HepG2 (cell line): ENCODE measurements at regions not wholly inside any gene's neighbourhood (a gene's known extent, or its start where the extent isn't known, plus 50 kb on each side); places are given as distances from the start of the nearest gene placed in this dataset.

Experiments used
- DR1 ChIP-seq: sonication (generic); formaldehyde crosslinking; IDR thresholded peaks from 2 replicates; pipeline ENCODE4 v1.8.0; 2021; ENCODE audit warnings: mild to moderate bottlenecking, missing genetic modification reagents, inconsistent platforms
- EP300 ChIP-seq, 3 experiments: sonication (generic) in 1 of 3; formaldehyde crosslinking in 1 of 3; IDR thresholded peaks; 2 replicates each; pipeline versions ENCODE4 v1.5.1 to v1.6.1; 2011 to 2020; ENCODE audit warnings: low read depth in 2 of 3, low read length in 2 of 3, borderline replicate concordance in 1 of 3, improper control_type of control experiment in 1 of 3, mild to moderate bottlenecking in 1 of 3, missing genetic modification reagents in 1 of 3, moderate library complexity in 1 of 3
- FOXP1 ChIP-seq, 2 experiments: fragments of 450-650 bp in 1 of 2; IDR thresholded peaks; 2 replicates each; pipeline ENCODE4 v1.6.1; 2017 to 2018; ENCODE audit warnings: antibody characterized with exemption in 1 of 2
- GTF3A ChIP-seq: sonication (generic); formaldehyde crosslinking; conservative IDR thresholded peaks from 2 replicates; pipeline ENCODE4 v1.4.0; 2020; ENCODE audit warnings: mild to moderate bottlenecking, missing genetic modification reagents
- MYC ChIP-seq: sonication (generic); formaldehyde crosslinking; IDR thresholded peaks from 2 replicates; pipeline ENCODE4 v1.9.0; 2021; ENCODE audit warnings: missing genetic modification reagents, borderline replicate concordance
- POLR2G ChIP-seq: fragments of 200-400 bp; formaldehyde crosslinking; IDR thresholded peaks from 2 replicates; pipeline ENCODE4 v1.6.1; 2018; ENCODE audit warnings: mild to moderate bottlenecking, low read depth, low read length, moderate library complexity
- RBM22 ChIP-seq: fragments of 200-400 bp; formaldehyde crosslinking; optimal IDR thresholded peaks from 2 replicates; pipeline ENCODE3; 2017; ENCODE audit warnings: mild to moderate bottlenecking, low read length, moderate library complexity
- ZNF12 ChIP-seq: sonication (generic); formaldehyde crosslinking; IDR thresholded peaks from 2 replicates; pipeline ENCODE4 v1.5.0; 2020; ENCODE audit warnings: missing genetic modification reagents
- TF ChIP-seq, protein P1 (sequence below): sonication (generic); formaldehyde crosslinking; IDR thresholded peaks from 2 replicates; pipeline ENCODE4 v1.5.0; 2020; ENCODE audit warnings: missing genetic modification reagents, mild to moderate bottlenecking, borderline replicate concordance
- TF ChIP-seq, protein P2 (sequence below): sonication (generic); formaldehyde crosslinking; IDR thresholded peaks from 2 replicates; pipeline ENCODE4 v1.4.0; 2020; ENCODE audit warnings: missing genetic modification reagents
- TF ChIP-seq, protein P3 (sequence below): sonication (generic); formaldehyde crosslinking; IDR thresholded peaks from 2 replicates; pipeline ENCODE4 v1.4.0; 2020; ENCODE audit warnings: missing genetic modification reagents, mild to moderate bottlenecking, borderline replicate concordance
- TF ChIP-seq, protein P4 (sequence below): sonication (generic); formaldehyde crosslinking; IDR thresholded peaks from 2 replicates; pipeline ENCODE4 v1.4.0; 2020; ENCODE audit warnings: missing genetic modification reagents, borderline replicate concordance
- TF ChIP-seq, protein P5 (sequence below): sonication (generic); formaldehyde crosslinking; IDR thresholded peaks from 2 replicates; pipeline ENCODE4 v1.8.0; 2022; ENCODE audit warnings: mild to moderate bottlenecking, missing genetic modification reagents; ENCODE audit not compliant: insufficient replicate concordance
- TF ChIP-seq, protein P6 (sequence below): sonication (generic); formaldehyde crosslinking; conservative IDR thresholded peaks from 2 replicates; pipeline ENCODE4 v1.4.0; 2020; ENCODE audit warnings: mild to moderate bottlenecking, missing genetic modification reagents, moderate library complexity

DNA sequence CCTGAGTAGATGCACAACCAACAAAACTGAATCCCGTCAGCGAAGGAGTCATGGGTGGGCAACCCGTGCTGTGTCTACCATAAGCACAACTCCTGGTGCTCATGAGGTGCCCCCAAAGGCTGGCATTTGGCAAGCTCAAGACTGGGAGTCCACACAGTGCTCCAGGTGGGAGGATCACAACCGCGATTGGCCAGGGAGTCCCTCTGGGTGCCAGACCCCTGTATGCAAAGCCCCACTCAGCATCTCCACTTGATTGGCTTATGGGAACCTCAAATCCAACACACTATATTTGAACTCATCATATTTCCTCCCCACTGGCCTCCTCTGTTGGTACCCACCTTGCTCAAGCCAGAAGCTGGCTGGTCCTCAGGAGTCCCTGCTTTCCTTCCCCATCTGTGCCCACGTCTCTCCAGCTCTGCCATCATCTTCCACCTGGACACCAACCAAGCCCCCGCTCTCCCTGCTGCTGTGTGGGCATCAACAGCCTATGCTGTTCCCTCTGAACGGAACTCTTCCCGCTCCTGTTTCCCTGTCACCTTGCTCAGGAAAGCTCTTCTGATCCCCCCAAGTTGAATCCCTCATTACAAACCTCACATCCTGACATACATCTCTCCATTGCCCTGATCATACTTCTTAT is 142.3 kb upstream of the PTPN1 start (continued):
- TF ChIP-seq, protein P1, sequence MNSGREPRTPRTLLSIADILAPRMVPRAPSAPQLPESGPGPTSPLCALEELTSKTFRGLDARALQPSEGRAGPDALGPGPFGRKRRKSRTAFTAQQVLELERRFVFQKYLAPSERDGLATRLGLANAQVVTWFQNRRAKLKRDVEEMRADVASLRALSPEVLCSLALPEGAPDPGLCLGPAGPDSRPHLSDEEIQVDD (CRISPR knock-in tag) = 0 out of 2 replicates have a peak, but pooled peaks have one; percentile 40
- no peak for TF ChIP-seq DR1 (CRISPR knock-in tag)
- TF ChIP-seq POLR2G = no peak
- TF ChIP-seq RBM22 = no peak
- TF ChIP-seq EP300 (IDR thresholded peaks at IDR 0.05; ENCODE audit: low read depth in 2 of 2, low read length in 2 of 2) = no peak
- 0 out of 2 replicates have a peak, but pooled peaks have one; percentile 12 for TF ChIP-seq EP300 (CRISPR knock-in tag; IDR thresholded peaks at IDR 0.05; ENCODE audit: borderline replicate concordance)
- TF ChIP-seq ZNF12 (CRISPR knock-in tag) = no peak
- TF ChIP-seq GTF3A (CRISPR knock-in tag) = no peak
- TF ChIP-seq, protein P2, sequence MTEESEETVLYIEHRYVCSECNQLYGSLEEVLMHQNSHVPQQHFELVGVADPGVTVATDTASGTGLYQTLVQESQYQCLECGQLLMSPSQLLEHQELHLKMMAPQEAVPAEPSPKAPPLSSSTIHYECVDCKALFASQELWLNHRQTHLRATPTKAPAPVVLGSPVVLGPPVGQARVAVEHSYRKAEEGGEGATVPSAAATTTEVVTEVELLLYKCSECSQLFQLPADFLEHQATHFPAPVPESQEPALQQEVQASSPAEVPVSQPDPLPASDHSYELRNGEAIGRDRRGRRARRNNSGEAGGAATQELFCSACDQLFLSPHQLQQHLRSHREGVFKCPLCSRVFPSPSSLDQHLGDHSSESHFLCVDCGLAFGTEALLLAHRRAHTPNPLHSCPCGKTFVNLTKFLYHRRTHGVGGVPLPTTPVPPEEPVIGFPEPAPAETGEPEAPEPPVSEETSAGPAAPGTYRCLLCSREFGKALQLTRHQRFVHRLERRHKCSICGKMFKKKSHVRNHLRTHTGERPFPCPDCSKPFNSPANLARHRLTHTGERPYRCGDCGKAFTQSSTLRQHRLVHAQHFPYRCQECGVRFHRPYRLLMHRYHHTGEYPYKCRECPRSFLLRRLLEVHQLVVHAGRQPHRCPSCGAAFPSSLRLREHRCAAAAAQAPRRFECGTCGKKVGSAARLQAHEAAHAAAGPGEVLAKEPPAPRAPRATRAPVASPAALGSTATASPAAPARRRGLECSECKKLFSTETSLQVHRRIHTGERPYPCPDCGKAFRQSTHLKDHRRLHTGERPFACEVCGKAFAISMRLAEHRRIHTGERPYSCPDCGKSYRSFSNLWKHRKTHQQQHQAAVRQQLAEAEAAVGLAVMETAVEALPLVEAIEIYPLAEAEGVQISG = no peak
- TF ChIP-seq, protein P3, sequence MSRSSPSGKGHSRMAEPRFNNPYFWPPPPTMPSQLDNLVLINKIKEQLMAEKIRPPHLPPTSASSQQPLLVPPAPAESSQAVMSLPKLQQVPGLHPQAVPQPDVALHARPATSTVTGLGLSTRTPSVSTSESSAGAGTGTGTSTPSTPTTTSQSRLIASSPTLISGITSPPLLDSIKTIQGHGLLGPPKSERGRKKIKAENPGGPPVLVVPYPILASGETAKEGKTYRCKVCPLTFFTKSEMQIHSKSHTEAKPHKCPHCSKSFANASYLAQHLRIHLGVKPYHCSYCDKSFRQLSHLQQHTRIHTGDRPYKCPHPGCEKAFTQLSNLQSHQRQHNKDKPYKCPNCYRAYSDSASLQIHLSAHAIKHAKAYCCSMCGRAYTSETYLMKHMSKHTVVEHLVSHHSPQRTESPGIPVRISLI = no peak
- TF ChIP-seq, protein P4, sequence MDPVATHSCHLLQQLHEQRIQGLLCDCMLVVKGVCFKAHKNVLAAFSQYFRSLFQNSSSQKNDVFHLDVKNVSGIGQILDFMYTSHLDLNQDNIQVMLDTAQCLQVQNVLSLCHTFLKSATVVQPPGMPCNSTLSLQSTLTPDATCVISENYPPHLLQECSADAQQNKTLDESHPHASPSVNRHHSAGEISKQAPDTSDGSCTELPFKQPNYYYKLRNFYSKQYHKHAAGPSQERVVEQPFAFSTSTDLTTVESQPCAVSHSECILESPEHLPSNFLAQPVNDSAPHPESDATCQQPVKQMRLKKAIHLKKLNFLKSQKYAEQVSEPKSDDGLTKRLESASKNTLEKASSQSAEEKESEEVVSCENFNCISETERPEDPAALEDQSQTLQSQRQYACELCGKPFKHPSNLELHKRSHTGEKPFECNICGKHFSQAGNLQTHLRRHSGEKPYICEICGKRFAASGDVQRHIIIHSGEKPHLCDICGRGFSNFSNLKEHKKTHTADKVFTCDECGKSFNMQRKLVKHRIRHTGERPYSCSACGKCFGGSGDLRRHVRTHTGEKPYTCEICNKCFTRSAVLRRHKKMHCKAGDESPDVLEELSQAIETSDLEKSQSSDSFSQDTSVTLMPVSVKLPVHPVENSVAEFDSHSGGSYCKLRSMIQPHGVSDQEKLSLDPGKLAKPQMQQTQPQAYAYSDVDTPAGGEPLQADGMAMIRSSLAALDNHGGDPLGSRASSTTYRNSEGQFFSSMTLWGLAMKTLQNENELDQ = no peak
- 0 out of 2 replicates have a peak, but pooled peaks have one; percentile 10 for TF ChIP-seq FOXP1 (IDR thresholded peaks at IDR 0.05)
- no peak for TF ChIP-seq FOXP1 (CRISPR knock-in tag; IDR thresholded peaks at IDR 0.05)
- TF ChIP-seq, protein P5, sequence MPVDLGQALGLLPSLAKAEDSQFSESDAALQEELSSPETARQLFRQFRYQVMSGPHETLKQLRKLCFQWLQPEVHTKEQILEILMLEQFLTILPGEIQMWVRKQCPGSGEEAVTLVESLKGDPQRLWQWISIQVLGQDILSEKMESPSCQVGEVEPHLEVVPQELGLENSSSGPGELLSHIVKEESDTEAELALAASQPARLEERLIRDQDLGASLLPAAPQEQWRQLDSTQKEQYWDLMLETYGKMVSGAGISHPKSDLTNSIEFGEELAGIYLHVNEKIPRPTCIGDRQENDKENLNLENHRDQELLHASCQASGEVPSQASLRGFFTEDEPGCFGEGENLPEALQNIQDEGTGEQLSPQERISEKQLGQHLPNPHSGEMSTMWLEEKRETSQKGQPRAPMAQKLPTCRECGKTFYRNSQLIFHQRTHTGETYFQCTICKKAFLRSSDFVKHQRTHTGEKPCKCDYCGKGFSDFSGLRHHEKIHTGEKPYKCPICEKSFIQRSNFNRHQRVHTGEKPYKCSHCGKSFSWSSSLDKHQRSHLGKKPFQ (CRISPR knock-in tag) = no peak
- TF ChIP-seq MYC (CRISPR knock-in tag) = no peak
- TF ChIP-seq, protein P6, sequence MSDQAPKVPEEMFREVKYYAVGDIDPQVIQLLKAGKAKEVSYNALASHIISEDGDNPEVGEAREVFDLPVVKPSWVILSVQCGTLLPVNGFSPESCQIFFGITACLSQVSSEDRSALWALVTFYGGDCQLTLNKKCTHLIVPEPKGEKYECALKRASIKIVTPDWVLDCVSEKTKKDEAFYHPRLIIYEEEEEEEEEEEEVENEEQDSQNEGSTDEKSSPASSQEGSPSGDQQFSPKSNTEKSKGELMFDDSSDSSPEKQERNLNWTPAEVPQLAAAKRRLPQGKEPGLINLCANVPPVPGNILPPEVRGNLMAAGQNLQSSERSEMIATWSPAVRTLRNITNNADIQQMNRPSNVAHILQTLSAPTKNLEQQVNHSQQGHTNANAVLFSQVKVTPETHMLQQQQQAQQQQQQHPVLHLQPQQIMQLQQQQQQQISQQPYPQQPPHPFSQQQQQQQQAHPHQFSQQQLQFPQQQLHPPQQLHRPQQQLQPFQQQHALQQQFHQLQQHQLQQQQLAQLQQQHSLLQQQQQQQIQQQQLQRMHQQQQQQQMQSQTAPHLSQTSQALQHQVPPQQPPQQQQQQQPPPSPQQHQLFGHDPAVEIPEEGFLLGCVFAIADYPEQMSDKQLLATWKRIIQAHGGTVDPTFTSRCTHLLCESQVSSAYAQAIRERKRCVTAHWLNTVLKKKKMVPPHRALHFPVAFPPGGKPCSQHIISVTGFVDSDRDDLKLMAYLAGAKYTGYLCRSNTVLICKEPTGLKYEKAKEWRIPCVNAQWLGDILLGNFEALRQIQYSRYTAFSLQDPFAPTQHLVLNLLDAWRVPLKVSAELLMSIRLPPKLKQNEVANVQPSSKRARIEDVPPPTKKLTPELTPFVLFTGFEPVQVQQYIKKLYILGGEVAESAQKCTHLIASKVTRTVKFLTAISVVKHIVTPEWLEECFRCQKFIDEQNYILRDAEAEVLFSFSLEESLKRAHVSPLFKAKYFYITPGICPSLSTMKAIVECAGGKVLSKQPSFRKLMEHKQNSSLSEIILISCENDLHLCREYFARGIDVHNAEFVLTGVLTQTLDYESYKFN (CRISPR knock-in tag) = no peak
